ENCODE measurements at regions not wholly inside any gene's neighbourhood (a gene's known extent, or its start where the extent isn't known, plus 50 kb on each side); places are given as distances from the start of the nearest gene placed in this dataset.
"Not testable (repeated sequence)": the region's sequence is repeated elsewhere in the genome, so short reads cannot be mapped to it uniquely, and the experiment has no call there.

- no peak for DNase-seq
Measured at GRCh38 chr2:17136877-17137276, 381.4 kb downstream of the RAD51AP2 start.

GRCh38 chr2:17136231-17136630 is 382.0 kb downstream of the RAD51AP2 start:
- no peak for DNase-seq

GRCh38 chr2:17135619-17136018 is 382.6 kb downstream of the RAD51AP2 start:
- DNase-seq: no peak

- no peak for DNase-seq
Measured at GRCh38 chr2:17133052-17133671, 385.1 kb downstream of the RAD51AP2 start.

DNA sequence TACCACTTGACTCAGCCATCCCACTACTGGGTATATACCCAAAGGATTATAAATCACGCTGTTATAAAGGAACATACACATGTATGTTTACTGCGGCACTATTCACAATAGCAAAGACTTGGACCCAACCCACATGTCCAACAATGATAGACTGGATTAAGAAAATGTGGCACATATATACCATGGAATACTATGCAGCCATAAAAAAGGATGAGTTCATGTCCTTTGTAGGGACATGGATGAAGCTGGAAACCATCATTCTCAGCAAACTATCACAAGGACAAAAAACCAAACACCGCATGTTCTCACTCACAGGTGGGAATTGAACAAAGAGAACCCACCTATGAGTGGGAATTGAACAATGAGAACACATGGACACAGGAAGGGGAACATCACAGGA is 387.6 kb downstream of the RAD51AP2 start:
- not testable (repeated sequence) for DNase-seq

DNA sequence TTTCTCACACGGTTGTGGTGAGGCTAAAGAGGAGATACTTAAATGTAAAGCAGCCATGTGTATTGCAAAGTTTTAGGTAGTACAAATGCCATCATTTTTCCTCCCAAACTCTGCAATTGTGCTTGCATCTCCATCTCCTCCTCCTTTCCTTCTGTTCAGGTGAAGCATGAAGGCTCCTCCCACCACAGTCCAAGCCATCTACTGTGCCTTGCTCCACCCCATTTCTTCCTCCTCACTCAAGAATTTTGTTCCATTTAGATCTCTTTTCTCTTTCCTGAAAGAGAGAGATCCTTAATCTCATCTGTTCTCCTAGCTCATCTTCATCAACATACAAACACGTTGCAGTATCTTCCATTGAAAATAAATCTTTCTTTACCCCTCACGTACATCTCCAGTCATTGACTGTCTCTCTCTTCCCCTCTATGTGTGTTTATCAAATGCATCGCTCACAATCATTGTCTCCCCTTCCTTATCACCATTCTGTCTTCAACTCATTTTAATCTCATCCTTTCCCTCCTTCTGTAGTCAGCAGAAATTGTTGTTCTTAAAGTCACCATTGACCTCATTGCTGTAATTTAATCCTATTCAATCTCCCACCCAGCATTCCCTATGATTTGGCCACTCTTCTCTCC is 392.1 kb downstream of the RAD51AP2 start:
- no peak for DNase-seq

- no peak for DNase-seq
Measured at GRCh38 chr2:17124575-17125318, 393.5 kb downstream of the RAD51AP2 start.

DNA sequence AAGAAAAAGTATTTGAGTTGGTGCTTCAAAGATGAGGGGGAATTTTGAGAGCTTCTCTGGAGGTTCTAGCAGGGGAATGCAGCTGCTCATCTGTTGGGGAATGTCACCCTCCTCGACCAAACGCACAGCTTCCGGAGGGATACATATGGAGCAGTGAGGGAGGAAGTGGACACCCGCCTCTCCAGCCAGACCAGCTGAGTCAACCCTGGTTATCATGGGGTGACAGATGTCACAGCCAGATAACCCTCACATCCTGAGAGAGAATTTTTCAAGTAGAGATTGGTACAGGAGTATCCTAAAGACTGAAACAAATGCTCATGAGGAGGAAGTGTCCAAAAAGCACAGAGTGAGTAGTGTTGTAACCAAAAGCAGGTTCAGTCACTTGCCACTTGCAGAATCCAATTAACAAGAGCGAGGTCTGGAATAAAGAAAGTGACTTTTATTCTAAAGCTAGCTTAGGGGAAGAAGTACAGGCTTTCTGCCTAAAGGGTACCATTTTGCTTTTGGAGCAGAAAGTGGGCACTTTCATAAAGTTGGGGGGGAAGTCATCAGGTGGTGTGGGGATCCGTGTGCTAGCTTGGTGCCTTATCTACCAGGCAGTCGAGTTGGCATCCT is 395.2 kb downstream of the RAD51AP2 start:
- DNase-seq: no peak

GRCh38 chr2:17115466-17115865 is 402.8 kb downstream of the RAD51AP2 start:
- DNase-seq: no peak

GRCh38 chr2:17115042-17115441 is 403.2 kb downstream of the RAD51AP2 start:
- no peak for DNase-seq

- DNase-seq: no peak
Measured at GRCh38 chr2:17107871-17108270, 410.4 kb downstream of the RAD51AP2 start.

DNA sequence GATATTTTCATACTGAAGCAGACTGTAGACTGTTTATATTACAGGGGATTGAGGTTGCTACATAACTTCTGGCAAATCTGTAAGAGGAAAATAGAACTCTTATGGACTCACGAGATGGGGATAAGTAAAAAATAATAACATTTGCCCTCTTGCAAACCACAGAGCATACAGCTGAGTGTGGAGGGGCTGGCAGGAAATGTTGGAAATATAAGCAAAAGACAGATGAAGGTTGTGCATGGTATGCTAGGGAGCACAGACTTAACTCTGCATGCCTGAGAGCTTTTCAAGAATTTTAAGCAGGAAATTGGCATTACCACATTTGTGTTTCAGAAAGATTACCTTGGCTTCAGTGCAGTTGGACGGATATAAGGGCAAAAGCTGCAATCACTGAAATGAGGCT is 411.1 kb downstream of the RAD51AP2 start:
- DNase-seq: no peak

- no peak for DNase-seq
Measured at GRCh38 chr2:17106418-17106817, 411.8 kb downstream of the RAD51AP2 start.

DNA sequence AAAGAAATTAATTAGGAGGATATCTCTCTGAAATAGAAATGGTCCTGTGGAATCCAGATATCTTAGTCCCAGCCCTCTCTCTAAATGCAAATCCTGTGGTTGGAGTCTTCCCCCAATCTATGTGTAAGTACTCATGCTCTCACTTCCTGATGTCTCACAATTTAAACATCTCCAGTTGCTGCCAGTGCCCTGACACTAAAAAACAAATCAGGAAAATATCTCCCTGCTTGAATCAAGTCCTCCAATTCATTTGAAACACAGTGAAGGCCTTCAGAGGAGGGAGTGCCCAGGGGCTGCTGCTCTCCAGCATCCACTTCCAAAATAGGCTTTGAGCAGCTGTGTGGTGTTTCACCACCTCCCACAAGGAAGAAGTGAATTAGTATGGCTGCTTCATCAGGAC is 413.8 kb downstream of the RAD51AP2 start:
- no peak for DNase-seq

- DNase-seq: no peak
Measured at GRCh38 chr2:17101596-17101995, 416.6 kb downstream of the RAD51AP2 start.

- no peak for DNase-seq
Measured at GRCh38 chr2:17101091-17101490, 417.1 kb downstream of the RAD51AP2 start.

DNA sequence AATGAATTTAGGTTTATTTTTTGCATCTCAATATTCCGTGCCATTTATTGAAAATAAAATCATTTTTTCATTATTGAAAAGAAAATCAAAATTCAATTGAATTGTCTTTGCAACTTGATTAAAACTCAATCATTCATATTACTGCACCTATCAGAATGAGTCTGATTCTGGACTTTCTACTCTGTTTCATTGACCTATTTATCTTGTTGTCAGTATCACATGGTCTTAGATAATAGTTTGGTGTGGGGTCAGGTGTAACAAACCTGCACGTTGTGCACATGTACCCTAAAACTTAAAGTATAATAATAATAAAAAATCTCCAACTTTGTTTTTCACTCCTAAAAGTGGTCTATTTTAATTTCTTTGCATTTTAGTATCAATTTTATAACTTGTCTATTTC is 422.9 kb downstream of the RAD51AP2 start:
- DNase-seq: no peak

DNA sequence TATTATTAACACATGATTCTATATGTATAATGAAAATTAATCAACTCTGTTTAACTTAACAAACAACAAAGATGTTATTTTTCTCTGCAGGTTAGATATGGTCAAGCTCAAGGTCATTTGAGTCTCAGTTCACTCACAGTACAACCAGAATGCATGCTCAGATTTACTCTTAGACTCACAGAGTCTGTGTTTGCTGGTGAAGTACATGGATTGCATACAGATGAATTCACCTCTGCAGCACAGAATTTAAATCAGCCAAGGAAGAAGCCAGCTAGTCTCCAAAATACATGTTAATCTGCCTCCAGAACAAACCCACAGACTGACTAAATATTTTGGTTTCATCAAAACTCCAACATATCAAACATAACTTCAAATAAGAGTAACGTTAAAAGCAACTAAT is 424.5 kb downstream of the RAD51AP2 start:
- DNase-seq: peak in 1 of 56 donors; percentile 6

GRCh38 chr2:17086990-17087389 is 421.4 kb upstream of the CYRIA start:
- DNase-seq: no peak

DNA sequence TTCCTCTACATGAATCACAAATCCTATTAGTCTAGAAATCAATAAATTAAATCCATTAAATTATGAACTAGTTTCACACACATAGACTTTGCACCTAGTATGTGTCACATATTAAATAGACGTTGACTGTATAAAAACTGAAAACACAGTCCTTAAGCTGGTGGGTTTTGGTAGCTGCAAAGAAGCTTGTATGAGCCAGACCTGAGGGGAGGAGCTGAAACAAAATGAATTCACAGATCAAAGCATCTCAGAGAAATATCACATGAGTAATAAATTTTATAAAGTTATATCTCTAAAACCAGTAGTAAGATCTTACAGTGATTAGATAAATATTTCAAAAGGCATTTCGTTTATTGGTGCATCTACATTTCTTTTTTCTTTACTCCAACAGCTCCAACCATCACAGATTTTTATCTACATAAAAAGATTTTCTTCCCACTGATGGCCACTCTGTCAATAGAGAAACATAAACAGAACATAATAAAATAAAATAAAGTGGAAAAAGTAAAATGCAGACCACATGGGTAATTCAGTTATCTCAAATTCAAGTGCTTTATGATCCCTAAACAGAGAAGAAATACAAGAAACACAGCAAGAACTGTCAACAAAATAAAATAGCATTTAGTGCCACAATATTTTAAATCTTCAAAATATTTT is 420.0 kb upstream of the CYRIA start:
- no peak for DNase-seq

- no peak for DNase-seq
Measured at GRCh38 chr2:17084877-17085276, 419.2 kb upstream of the CYRIA start.

GRCh38 chr2:17083902-17084301 is 418.3 kb upstream of the CYRIA start:
- no peak for DNase-seq

All from nucleus accumbens (tissue), 56 donors.